ENCODE measurements at regions not wholly inside any gene's neighbourhood (a gene's known extent, or its start where the extent isn't known, plus 50 kb on each side); places are given as distances from the start of the nearest gene placed in this dataset.
"Not testable (repeated sequence)": the region's sequence is repeated elsewhere in the genome, so short reads cannot be mapped to it uniquely, and the experiment has no call there.

DNA sequence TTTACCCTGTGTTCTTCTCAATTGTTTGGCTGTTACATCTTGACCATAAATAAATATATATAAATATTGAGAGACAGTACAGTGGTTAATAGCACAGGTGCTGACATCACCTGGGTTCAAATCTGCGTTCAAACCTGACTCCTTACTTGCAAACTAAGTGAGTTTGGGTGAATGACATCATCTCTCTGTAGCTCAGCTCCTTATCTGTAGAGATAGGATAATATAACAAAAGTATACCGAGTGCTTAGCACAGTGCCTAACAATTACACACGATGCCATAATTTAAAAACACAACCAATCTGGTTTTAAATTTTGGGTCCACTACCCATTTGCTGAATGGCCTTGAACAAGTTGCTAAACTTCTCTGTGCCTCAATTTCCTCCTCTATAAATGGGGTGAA lies 86.6 kb downstream of the RRAGC start:
- intact Hi-C loops (cut with DNase I; ENCODE audit: low total_unique reads) = no loop called here

GRCh38 chr1:38772026-38772425 lies 87.5 kb downstream of the RRAGC start:
- Histone ChIP-seq H3K27me3 (peaks cover 0 to 6% of the 10 kb centered on the region in 2 donors), H3K36me3 (no peaks in the 10 kb centered on the region), H3K27ac (no peak overlapping the region), H3K4me3 (no peak overlapping the region), H3K9me3 (no peaks in the 10 kb centered on the region), H3K4me1 (no peaks in the 10 kb centered on the region)
- intact Hi-C loops (cut with DNase I; ENCODE audit: low total_unique reads) = no loop called here
- DNase-seq (ENCODE audit: low spot score in 2 of 2) = no peak
- TF ChIP-seq, protein P1, sequence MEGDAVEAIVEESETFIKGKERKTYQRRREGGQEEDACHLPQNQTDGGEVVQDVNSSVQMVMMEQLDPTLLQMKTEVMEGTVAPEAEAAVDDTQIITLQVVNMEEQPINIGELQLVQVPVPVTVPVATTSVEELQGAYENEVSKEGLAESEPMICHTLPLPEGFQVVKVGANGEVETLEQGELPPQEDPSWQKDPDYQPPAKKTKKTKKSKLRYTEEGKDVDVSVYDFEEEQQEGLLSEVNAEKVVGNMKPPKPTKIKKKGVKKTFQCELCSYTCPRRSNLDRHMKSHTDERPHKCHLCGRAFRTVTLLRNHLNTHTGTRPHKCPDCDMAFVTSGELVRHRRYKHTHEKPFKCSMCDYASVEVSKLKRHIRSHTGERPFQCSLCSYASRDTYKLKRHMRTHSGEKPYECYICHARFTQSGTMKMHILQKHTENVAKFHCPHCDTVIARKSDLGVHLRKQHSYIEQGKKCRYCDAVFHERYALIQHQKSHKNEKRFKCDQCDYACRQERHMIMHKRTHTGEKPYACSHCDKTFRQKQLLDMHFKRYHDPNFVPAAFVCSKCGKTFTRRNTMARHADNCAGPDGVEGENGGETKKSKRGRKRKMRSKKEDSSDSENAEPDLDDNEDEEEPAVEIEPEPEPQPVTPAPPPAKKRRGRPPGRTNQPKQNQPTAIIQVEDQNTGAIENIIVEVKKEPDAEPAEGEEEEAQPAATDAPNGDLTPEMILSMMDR (IDR thresholded peaks at IDR 0.05) = no peak
- no peak for TF ChIP-seq POLR2A (IDR thresholded peaks at IDR 0.05)
- TF ChIP-seq POLR2AphosphoS5 (IDR thresholded peaks at IDR 0.05) = no peak

More for the DNA sequence above, 86.6 kb downstream of the RRAGC start:
- Histone ChIP-seq H3K27ac (no peak overlapping the region), H3K27me3 (peaks cover 0 to 3% of the 10 kb centered on the region in 2 donors), H3K9me3 (no peaks in the 10 kb centered on the region), H3K36me3 (no peaks in the 10 kb centered on the region), H3K4me3 (no peak overlapping the region), H3K4me1 (no peaks in the 10 kb centered on the region)
- DNase-seq (ENCODE audit: low spot score in 2 of 2) = no peak
- TF ChIP-seq POLR2AphosphoS5 (IDR thresholded peaks at IDR 0.05) (no peak), POLR2A (IDR thresholded peaks at IDR 0.05) (no peak)
- TF ChIP-seq, protein P1 (IDR thresholded peaks at IDR 0.05) = no peak

DNA sequence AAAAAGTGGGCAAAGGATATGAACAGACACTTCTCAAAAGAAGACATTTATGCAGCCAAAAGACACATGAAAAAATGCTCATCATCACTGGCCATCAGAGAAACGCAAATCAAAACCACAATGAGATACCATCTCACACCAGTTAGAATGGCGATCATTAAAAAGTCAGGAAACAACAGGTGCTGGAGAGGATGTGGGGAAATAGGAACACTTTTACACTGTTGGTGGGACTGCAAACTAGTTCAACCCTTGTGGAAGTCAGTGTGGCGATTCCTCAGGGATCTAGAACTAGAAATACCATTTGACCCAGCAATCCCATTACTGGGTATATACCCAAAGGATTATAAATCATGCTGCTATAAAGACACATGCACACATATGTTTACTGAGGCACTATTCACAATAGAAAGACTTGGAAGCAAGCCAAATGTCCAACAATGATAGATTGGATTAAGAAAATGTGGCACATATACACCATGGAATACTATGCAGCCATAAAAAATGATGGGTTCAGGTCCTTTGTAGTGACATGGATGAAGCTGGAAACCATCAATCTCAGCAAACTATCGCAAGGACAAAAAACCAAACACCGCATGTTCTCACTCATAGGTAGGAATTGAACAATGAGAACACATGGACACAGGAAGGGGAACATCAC lies 88.9 kb downstream of the RRAGC start:
- H3K27me3 ChIP-seq; DNase-seq (ENCODE audit: low spot score in 2 of 2); H3K36me3 ChIP-seq; H3K4me3 ChIP-seq; intact Hi-C loops (cut with DNase I; ENCODE audit: low total_unique reads); H3K9me3 ChIP-seq; H3K27ac ChIP-seq; H3K4me1 ChIP-seq: not testable (repeated sequence)

GRCh38 chr1:38766125-38766524 lies 93.4 kb downstream of the RRAGC start:
- H3K27ac ChIP-seq = no peak overlapping the region
- no peaks in the 10 kb centered on the region for H3K36me3 ChIP-seq
- DNase-seq (ENCODE audit: low spot score in 2 of 2) = no peak
- H3K4me3 ChIP-seq = no peak overlapping the region
- no peak for TF ChIP-seq POLR2A (IDR thresholded peaks at IDR 0.05)
- TF ChIP-seq, protein P1 (IDR thresholded peaks at IDR 0.05) = no peak
- TF ChIP-seq POLR2AphosphoS5 (IDR thresholded peaks at IDR 0.05) = no peak
- peaks cover 0 to 7% of the 10 kb centered on the region in 2 donors for H3K27me3 ChIP-seq
- intact Hi-C loops (cut with DNase I; ENCODE audit: low total_unique reads) = no loop called here
- H3K4me1 ChIP-seq = no peaks in the 10 kb centered on the region
- no peaks in the 10 kb centered on the region for H3K9me3 ChIP-seq

DNA sequence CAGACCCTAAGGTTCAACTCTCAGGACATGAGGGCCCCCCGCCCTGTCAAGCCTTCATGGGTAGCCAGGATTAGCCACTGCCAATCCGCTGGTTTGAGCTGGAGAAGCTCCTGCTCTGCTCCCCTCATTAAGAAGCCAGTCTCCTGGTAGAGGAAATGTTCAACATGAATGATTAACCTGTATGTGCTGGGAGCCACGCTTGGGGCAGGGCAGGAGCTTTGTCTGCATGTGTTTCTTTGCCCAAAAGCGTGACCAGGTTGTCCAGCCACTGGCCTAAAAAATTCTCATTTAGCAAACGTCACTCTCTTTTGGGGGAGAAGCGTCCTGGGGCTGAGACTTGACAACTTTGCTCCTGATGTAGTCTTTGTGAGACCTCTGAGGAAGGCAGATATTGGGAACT lies 96.5 kb downstream of the RRAGC start:
- Histone ChIP-seq H3K4me3 (no peak overlapping the region), H3K4me1 (no peaks in the 10 kb centered on the region), H3K9me3 (no peaks in the 10 kb centered on the region), H3K27ac (no peak overlapping the region), H3K36me3 (no peaks in the 10 kb centered on the region), H3K27me3 (peaks cover 0 to 7% of the 10 kb centered on the region in 2 donors)
- TF ChIP-seq POLR2AphosphoS5 (IDR thresholded peaks at IDR 0.05) (no peak), POLR2A (IDR thresholded peaks at IDR 0.05) (no peak)
- TF ChIP-seq, protein P1 (IDR thresholded peaks at IDR 0.05) = no peak
- intact Hi-C loops (cut with DNase I; ENCODE audit: low total_unique reads) = no loop called here
- DNase-seq (ENCODE audit: low spot score in 2 of 2) = no peak

Measured in breast epithelium (tissue), 4 donors.